ENCODE measurements at regions not wholly inside any gene's neighbourhood (a gene's known extent, or its start where the extent isn't known, plus 50 kb on each side); places are given as distances from the start of the nearest gene placed in this dataset.
"Not testable (repeated sequence)": the region's sequence is repeated elsewhere in the genome, so short reads cannot be mapped to it uniquely, and the experiment has no call there.

GRCh38 chr9:26492608-26493521 lies 399.7 kb downstream of the CAAP1 start:
- H3K27me3 Mint-ChIP-seq, H3K4me1 Mint-ChIP-seq: not testable (repeated sequence)

GRCh38 chr9:26491922-26492607 lies 400.5 kb downstream of the CAAP1 start:
- DNase-seq; H3K4me3 Mint-ChIP-seq; H3K27me3 Mint-ChIP-seq; ATAC-seq; H3K4me1 Mint-ChIP-seq; H3K9me3 Mint-ChIP-seq; H3K36me3 Mint-ChIP-seq (ENCODE audit: low read depth); H3K27ac Mint-ChIP-seq: not testable (repeated sequence)

More at GRCh38 chr9:26492608-26493521, 399.7 kb downstream of the CAAP1 start:
- not testable (repeated sequence) for H3K4me3 Mint-ChIP-seq; H3K27ac Mint-ChIP-seq; DNase-seq; H3K36me3 Mint-ChIP-seq (ENCODE audit: low read depth); ATAC-seq
- H3K9me3 Mint-ChIP-seq, result peaks cover 12% of the 10 kb centered on the region

- Mint-ChIP-seq H3K27me3 (no peaks in the 10 kb centered on the region), H3K4me1 (no peaks in the 10 kb centered on the region), H3K4me3 (no peak overlapping the region), H3K27ac (no peak overlapping the region), H3K36me3 (ENCODE audit: low read depth) (no peaks in the 10 kb centered on the region), H3K9me3 (peaks cover 19% of the 10 kb centered on the region)
- no peak for DNase-seq
- ATAC-seq, result no peak
Observed at GRCh38 chr9:26483991-26484390, 408.6 kb downstream of the CAAP1 start.

- no peak overlapping the region for H3K4me3 Mint-ChIP-seq
- H3K36me3 Mint-ChIP-seq (ENCODE audit: low read depth), result no peaks in the 10 kb centered on the region
- peaks cover 4% of the 10 kb centered on the region for H3K9me3 Mint-ChIP-seq
- no peaks in the 10 kb centered on the region for H3K27me3 Mint-ChIP-seq
- DNase-seq, result no peak
- H3K27ac Mint-ChIP-seq, result no peak overlapping the region
- ATAC-seq, result no peak
- no peaks in the 10 kb centered on the region for H3K4me1 Mint-ChIP-seq
Observed at GRCh38 chr9:26477963-26478362, 414.6 kb downstream of the CAAP1 start.

GRCh38 chr9:26471261-26471660 lies 421.3 kb downstream of the CAAP1 start:
- Mint-ChIP-seq H3K4me3 (no peak overlapping the region), H3K27me3 (no peaks in the 10 kb centered on the region), H3K9me3 (peaks cover 8% of the 10 kb centered on the region), H3K36me3 (ENCODE audit: low read depth) (no peaks in the 10 kb centered on the region), H3K4me1 (no peaks in the 10 kb centered on the region), H3K27ac (no peak overlapping the region)
- no peak for ATAC-seq
- no peak for DNase-seq

GRCh38 chr9:26470284-26470683 lies 422.3 kb downstream of the CAAP1 start:
- H3K9me3 Mint-ChIP-seq, result peaks cover 8% of the 10 kb centered on the region
- H3K4me3 Mint-ChIP-seq, result no peak overlapping the region
- no peaks in the 10 kb centered on the region for H3K4me1 Mint-ChIP-seq
- H3K27me3 Mint-ChIP-seq, result no peaks in the 10 kb centered on the region
- no peaks in the 10 kb centered on the region for H3K36me3 Mint-ChIP-seq (ENCODE audit: low read depth)
- no peak for DNase-seq
- no peak for ATAC-seq
- H3K27ac Mint-ChIP-seq, result no peak overlapping the region

- Mint-ChIP-seq H3K27me3 (no peaks in the 10 kb centered on the region), H3K4me3 (no peak overlapping the region), H3K36me3 (ENCODE audit: low read depth) (no peaks in the 10 kb centered on the region), H3K4me1 (no peaks in the 10 kb centered on the region), H3K9me3 (no peaks in the 10 kb centered on the region), H3K27ac (no peak overlapping the region)
- DNase-seq (no peak), ATAC-seq (no peak)
Observed at GRCh38 chr9:26463837-26464236, 428.8 kb downstream of the CAAP1 start.

GRCh38 chr9:26462751-26463150 lies 429.9 kb downstream of the CAAP1 start:
- Mint-ChIP-seq H3K4me1 (no peaks in the 10 kb centered on the region), H3K27ac (no peak overlapping the region), H3K4me3 (no peak overlapping the region), H3K36me3 (ENCODE audit: low read depth) (no peaks in the 10 kb centered on the region), H3K27me3 (no peaks in the 10 kb centered on the region), H3K9me3 (no peaks in the 10 kb centered on the region)
- ATAC-seq (no peak), DNase-seq (no peak)

GRCh38 chr9:26462213-26462612 lies 430.4 kb downstream of the CAAP1 start:
- ATAC-seq, result no peak
- no peaks in the 10 kb centered on the region for H3K9me3 Mint-ChIP-seq
- no peak for DNase-seq
- H3K4me3 Mint-ChIP-seq, result no peak overlapping the region
- no peaks in the 10 kb centered on the region for H3K4me1 Mint-ChIP-seq
- H3K27ac Mint-ChIP-seq, result no peak overlapping the region
- no peaks in the 10 kb centered on the region for H3K36me3 Mint-ChIP-seq (ENCODE audit: low read depth)
- H3K27me3 Mint-ChIP-seq, result no peaks in the 10 kb centered on the region

GRCh38 chr9:26460624-26461023 lies 432.0 kb downstream of the CAAP1 start:
- DNase-seq, result no peak
- no peaks in the 10 kb centered on the region for H3K27me3 Mint-ChIP-seq
- H3K27ac Mint-ChIP-seq, result no peak overlapping the region
- no peak overlapping the region for H3K4me3 Mint-ChIP-seq
- H3K36me3 Mint-ChIP-seq (ENCODE audit: low read depth), result no peaks in the 10 kb centered on the region
- no peak for ATAC-seq
- no peaks in the 10 kb centered on the region for H3K4me1 Mint-ChIP-seq
- no peaks in the 10 kb centered on the region for H3K9me3 Mint-ChIP-seq

- Mint-ChIP-seq H3K36me3 (ENCODE audit: low read depth) (no peaks in the 10 kb centered on the region), H3K4me1 (no peaks in the 10 kb centered on the region), H3K27ac (no peak overlapping the region), H3K4me3 (no peak overlapping the region), H3K9me3 (no peaks in the 10 kb centered on the region), H3K27me3 (no peaks in the 10 kb centered on the region)
- no peak for ATAC-seq
- no peak for DNase-seq
Observed at GRCh38 chr9:26459959-26460358, 432.6 kb downstream of the CAAP1 start.

- Mint-ChIP-seq H3K36me3 (ENCODE audit: low read depth) (no peaks in the 10 kb centered on the region), H3K27ac (no peak overlapping the region), H3K27me3 (no peaks in the 10 kb centered on the region), H3K4me1 (no peaks in the 10 kb centered on the region), H3K9me3 (no peaks in the 10 kb centered on the region), H3K4me3 (no peak overlapping the region)
- DNase-seq, result no peak
- ATAC-seq, result no peak
Observed at GRCh38 chr9:26458054-26458453, 434.5 kb downstream of the CAAP1 start.

GRCh38 chr9:26457151-26457550 lies 435.5 kb downstream of the CAAP1 start:
- Mint-ChIP-seq H3K36me3 (ENCODE audit: low read depth) (no peaks in the 10 kb centered on the region), H3K4me1 (no peaks in the 10 kb centered on the region), H3K27ac (no peak overlapping the region), H3K4me3 (no peak overlapping the region), H3K27me3 (no peaks in the 10 kb centered on the region), H3K9me3 (peaks cover under 1% of the 10 kb centered on the region)
- DNase-seq (no peak), ATAC-seq (no peak)

- Mint-ChIP-seq H3K4me1 (no peaks in the 10 kb centered on the region), H3K36me3 (ENCODE audit: low read depth) (no peaks in the 10 kb centered on the region), H3K27ac (no peak overlapping the region), H3K9me3 (peaks cover 6% of the 10 kb centered on the region), H3K4me3 (no peak overlapping the region), H3K27me3 (no peaks in the 10 kb centered on the region)
- no peak for DNase-seq
- ATAC-seq, result no peak
Observed at GRCh38 chr9:26439061-26439624, 453.5 kb downstream of the CAAP1 start.
